Chondrocyte (in vitro differentiated cells): ENCODE measurements at regions not wholly inside any gene's neighbourhood (a gene's known extent, or its start where the extent isn't known, plus 50 kb on each side); places are given as distances from the start of the nearest gene placed in this dataset.

ENCODE experiments used
- DNase-seq: peaks from one replicate; pipeline ENCODE4 v3.0.0; 2021; ENCODE audit warnings: mixed read lengths, low spot score
- H3K27ac Mint-ChIP-seq: one replicate; pipeline ENCODE4 v1.8.0; 2021; ENCODE audit warnings: mild to moderate bottlenecking, moderate library complexity, mixed read lengths; ENCODE audit not compliant: unreplicated experiment
- H3K27me3 Mint-ChIP-seq: 2 replicates; pipeline ENCODE4 v1.8.0; 2021; ENCODE audit warnings: low read depth, mixed read lengths
- H3K36me3 Mint-ChIP-seq: 2 replicates; pipeline ENCODE4 v1.8.0; 2021; ENCODE audit warnings: low read depth, mixed read lengths
- H3K4me1 Mint-ChIP-seq: 2 replicates; pipeline ENCODE4 v1.8.0; 2021; ENCODE audit warnings: low read depth, mild to moderate bottlenecking, mixed read lengths
- H3K4me3 Mint-ChIP-seq: one replicate; pipeline ENCODE4 v1.8.0; 2021; ENCODE audit warnings: mild to moderate bottlenecking, moderate library complexity, mixed read lengths; ENCODE audit not compliant: unreplicated experiment
- H3K9me3 Mint-ChIP-seq: 2 replicates; pipeline ENCODE4 v1.8.0; 2021; ENCODE audit warnings: low read depth, mixed read lengths
- TF ChIP-seq, protein P1 (sequence below): fragments of 200-600 bp; sonication (generic); IDR thresholded peaks from 2 replicates; pipeline ENCODE4 v1.5.0; 2021; ENCODE audit warnings: antibody characterized with exemption, mild to moderate bottlenecking, moderate library complexity

GRCh38 chr4:180150818-180151217 lies 2092.4 kb upstream of the TENM3 start:
- H3K9me3 Mint-ChIP-seq = no peaks in the 10 kb centered on the region

GRCh38 chr4:180152831-180153230 lies 2090.4 kb upstream of the TENM3 start:
- Mint-ChIP-seq H3K36me3 (no peaks in the 10 kb centered on the region), H3K4me3 (no peak overlapping the region), H3K9me3 (no peaks in the 10 kb centered on the region), H3K27me3 (no peaks in the 10 kb centered on the region), H3K27ac (no peak overlapping the region), H3K4me1 (peaks cover 13% of the 10 kb centered on the region)
- TF ChIP-seq, protein P1, sequence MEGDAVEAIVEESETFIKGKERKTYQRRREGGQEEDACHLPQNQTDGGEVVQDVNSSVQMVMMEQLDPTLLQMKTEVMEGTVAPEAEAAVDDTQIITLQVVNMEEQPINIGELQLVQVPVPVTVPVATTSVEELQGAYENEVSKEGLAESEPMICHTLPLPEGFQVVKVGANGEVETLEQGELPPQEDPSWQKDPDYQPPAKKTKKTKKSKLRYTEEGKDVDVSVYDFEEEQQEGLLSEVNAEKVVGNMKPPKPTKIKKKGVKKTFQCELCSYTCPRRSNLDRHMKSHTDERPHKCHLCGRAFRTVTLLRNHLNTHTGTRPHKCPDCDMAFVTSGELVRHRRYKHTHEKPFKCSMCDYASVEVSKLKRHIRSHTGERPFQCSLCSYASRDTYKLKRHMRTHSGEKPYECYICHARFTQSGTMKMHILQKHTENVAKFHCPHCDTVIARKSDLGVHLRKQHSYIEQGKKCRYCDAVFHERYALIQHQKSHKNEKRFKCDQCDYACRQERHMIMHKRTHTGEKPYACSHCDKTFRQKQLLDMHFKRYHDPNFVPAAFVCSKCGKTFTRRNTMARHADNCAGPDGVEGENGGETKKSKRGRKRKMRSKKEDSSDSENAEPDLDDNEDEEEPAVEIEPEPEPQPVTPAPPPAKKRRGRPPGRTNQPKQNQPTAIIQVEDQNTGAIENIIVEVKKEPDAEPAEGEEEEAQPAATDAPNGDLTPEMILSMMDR = no peak
- DNase-seq = no peak

More at GRCh38 chr4:180150818-180151217, 2092.4 kb upstream of the TENM3 start:
- Mint-ChIP-seq H3K36me3 (no peaks in the 10 kb centered on the region), H3K4me1 (peaks cover 13% of the 10 kb centered on the region), H3K4me3 (no peak overlapping the region), H3K27me3 (no peaks in the 10 kb centered on the region), H3K27ac (no peak overlapping the region)
- TF ChIP-seq, protein P1 = peak; percentile 84
- no peak for DNase-seq

DNA sequence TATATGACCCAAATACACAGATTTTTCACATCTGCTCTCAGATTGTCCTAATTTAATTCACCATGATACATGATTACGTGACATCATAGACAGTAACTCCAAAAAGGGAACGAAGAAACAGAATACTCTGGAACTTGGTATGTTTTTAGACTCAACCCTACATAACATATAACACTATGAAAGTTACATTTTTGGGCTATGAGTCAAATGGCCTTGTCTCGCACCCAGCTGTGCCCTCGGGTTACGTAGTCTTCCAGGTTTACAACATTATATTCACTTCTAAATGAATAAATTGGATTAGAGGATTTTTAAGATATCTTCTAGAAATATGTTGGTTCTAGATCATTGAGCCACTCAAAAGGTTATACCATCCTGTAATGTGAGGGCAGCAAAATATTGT lies 2089.6 kb upstream of the TENM3 start:
- no peaks in the 10 kb centered on the region for H3K9me3 Mint-ChIP-seq
- peaks cover 13% of the 10 kb centered on the region for H3K4me1 Mint-ChIP-seq
- H3K36me3 Mint-ChIP-seq = no peaks in the 10 kb centered on the region
- H3K27ac Mint-ChIP-seq = no peak overlapping the region
- H3K4me3 Mint-ChIP-seq = no peak overlapping the region
- DNase-seq = no peak
- TF ChIP-seq, protein P1 = no peak
- H3K27me3 Mint-ChIP-seq = no peaks in the 10 kb centered on the region

DNA sequence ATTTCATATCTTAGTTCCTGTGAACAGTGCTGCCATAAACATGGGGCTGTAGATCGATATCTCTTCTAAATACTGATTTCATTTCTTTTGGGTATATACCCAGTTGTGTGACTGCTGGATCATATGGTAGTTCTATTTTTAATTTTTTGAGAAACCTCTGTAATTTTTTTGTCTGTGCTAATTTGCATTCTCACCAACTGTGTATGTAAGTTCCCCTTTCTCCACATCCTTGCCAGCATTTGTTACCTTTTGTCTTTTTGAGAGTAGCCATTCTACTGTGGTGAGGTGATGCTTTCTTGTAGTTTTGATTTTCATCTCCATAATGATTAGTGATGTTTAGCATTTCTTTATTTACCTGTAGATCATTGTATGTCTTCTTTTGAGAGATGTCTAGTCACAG lies 2086.5 kb upstream of the TENM3 start:
- Mint-ChIP-seq H3K9me3 (no peaks in the 10 kb centered on the region), H3K27ac (no peak overlapping the region), H3K36me3 (no peaks in the 10 kb centered on the region), H3K4me1 (peaks cover 22% of the 10 kb centered on the region), H3K27me3 (no peaks in the 10 kb centered on the region), H3K4me3 (no peak overlapping the region)
- no peak for DNase-seq
- TF ChIP-seq, protein P1 = no peak

DNA sequence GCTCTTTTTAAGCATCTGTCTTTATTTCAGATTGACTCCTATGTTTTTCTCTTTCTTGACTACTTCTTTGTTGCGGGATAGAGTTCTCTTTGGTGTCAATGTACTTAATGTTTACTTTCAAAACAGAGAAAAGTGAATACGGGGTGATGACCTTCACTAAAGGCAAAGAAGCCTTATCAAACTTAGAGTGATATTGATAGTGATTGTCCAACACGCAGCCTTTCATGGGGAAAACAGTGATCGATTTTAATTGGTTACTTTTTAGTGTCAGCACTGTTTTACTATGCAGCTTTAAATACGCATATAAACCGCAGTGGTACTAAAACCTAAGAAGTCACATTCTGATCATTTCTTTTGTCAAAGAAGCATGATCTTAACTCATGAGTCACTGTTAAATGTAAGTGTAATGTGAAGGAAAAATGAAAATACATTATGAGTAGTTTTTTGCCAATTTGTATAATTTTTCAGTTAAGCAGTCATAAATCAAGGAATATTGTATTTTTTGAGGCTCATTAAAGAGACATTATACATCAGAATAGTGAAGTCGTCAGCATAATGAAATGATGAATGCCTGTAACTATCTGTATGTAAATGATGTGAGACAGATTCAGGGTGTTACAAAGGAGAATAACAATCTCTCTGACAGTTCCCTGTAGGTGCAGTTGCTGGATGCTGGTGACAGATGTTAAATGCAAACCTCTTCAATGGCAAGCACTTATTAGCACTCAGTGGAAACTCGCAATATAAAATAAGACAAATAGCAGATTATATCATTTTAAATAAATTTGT lies 2082.8 kb upstream of the TENM3 start:
- TF ChIP-seq, protein P1 = no peak
- no peak overlapping the region for H3K4me3 Mint-ChIP-seq
- H3K27ac Mint-ChIP-seq = no peak overlapping the region
- no peaks in the 10 kb centered on the region for H3K9me3 Mint-ChIP-seq
- no peaks in the 10 kb centered on the region for H3K36me3 Mint-ChIP-seq
- H3K4me1 Mint-ChIP-seq = peaks cover 14% of the 10 kb centered on the region
- DNase-seq = no peak
- H3K27me3 Mint-ChIP-seq = no peaks in the 10 kb centered on the region
